GM10248 (cell line): ENCODE measurements at regions not wholly inside any gene's neighbourhood (a gene's known extent, or its start where the extent isn't known, plus 50 kb on each side); places are given as distances from the start of the nearest gene placed in this dataset.

ENCODE experiments used
- CTCF ChIA-PET: fragments of 300-600 bp; sonication (Branson Sonifier 250); formaldehyde crosslinking; extraction: SDS; loops from one replicate; lab custom pipeline; 2021; ENCODE audit warnings: antibody characterized with exemption; lab: Yijun Ruan, JAX
- POLR2A ChIA-PET: fragments of 350-650 bp; sonication (Branson Sonifier 250); formaldehyde crosslinking; extraction: SDS; loops from one replicate; lab custom pipeline; 2020; ENCODE audit warnings: antibody characterized with exemption; lab: Yijun Ruan, JAX
- DNase-seq: peaks from one replicate; pipeline ENCODE4 v3.0.0; 2012; ENCODE audit errors: extremely low spot score
- TF ChIP-seq, protein P1 (sequence below): IDR thresholded peaks from 2 replicates; pipeline ENCODE4 v1.5.1; 2012; ENCODE audit warnings: mild to moderate bottlenecking, low read depth; ENCODE audit errors: extremely low read depth, missing control alignments, control extremely low read depth

DNA sequence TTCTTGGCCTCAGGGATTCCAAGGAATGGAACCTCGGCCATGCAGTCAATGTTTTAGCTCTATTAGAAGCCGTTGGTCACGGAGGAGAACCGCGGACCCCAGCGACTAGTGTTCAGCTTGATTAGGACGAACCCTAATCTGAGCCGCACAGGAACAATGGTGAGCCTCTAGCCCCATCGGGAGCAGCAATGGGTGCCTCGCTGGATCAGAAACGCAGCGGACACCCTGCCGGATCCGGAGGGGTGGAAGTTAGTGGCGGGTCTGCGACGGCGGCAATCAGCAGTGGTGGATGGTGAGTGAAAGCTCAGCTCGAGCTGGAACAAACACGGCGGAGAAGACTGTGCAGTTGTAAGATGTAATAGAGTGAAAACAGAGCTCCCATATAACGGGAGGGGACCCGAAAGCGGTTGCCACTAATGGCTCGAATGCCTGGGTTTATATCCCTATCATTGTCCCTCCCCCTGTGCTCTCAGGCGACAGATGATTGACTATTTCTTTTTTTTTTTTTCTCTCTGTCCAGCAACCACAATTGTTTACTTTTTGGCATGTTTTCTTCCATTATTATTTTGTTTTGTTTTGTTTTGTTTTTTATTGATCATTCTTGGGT, 127.7 kb downstream of the ZNF664 start:
- DNase-seq, result no peak
- ChIA-PET CTCF (no interaction called here), POLR2A (no interaction called here)
- TF ChIP-seq, protein P1, sequence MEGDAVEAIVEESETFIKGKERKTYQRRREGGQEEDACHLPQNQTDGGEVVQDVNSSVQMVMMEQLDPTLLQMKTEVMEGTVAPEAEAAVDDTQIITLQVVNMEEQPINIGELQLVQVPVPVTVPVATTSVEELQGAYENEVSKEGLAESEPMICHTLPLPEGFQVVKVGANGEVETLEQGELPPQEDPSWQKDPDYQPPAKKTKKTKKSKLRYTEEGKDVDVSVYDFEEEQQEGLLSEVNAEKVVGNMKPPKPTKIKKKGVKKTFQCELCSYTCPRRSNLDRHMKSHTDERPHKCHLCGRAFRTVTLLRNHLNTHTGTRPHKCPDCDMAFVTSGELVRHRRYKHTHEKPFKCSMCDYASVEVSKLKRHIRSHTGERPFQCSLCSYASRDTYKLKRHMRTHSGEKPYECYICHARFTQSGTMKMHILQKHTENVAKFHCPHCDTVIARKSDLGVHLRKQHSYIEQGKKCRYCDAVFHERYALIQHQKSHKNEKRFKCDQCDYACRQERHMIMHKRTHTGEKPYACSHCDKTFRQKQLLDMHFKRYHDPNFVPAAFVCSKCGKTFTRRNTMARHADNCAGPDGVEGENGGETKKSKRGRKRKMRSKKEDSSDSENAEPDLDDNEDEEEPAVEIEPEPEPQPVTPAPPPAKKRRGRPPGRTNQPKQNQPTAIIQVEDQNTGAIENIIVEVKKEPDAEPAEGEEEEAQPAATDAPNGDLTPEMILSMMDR, result no peak

DNA sequence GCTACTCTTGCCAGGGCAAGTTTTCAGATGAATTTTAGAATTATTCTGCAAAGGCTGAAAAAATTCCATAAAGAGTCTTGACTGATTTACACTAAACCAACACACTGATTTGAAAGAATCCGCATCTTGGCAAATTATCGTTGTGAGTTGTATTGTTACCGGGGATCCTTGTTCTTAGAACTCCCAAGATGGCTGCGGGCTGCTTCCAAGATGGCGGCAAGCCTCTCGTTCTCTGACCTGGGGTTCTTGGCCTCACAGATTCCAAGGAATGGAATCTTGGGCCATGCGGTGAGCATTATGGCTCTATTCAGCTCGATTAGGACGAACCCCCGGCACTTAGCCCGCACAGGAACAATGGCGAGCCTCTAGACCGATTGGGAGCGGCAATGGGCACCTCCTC, 132.5 kb downstream of the ZNF664 start:
- DNase-seq, result no peak
- POLR2A ChIA-PET, result no interaction called here
- TF ChIP-seq, protein P1, result no peak
- CTCF ChIA-PET, result no interaction called here

DNA sequence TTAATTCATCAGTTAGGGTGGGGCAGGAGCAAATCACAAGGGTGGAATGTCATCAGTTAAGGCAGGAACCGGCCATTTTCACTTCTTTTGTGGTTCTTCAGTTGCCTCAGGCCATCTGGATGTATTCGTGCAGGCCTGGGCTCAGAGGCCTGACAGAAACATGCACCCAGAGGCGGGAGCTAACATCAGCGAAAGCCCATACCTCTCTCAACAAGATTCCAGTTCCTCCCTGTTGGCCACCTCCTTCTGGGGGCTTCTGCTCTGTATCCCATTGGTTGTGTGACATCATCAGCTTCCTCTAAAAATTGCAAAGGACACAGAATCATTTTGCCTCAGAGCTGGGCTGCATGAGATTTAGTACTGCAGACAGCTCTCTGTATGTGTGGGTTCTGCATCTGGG, 134.3 kb downstream of the ZNF664 start:
- ChIA-PET POLR2A (no interaction called here), CTCF (interaction anchor here (2.2 kb wide), 1 partner anchor 12 kb away, joined by 5 read pairs; no protein-coding TSS in a partner anchor)
- no peak for DNase-seq
- TF ChIP-seq, protein P1, result no peak

DNA sequence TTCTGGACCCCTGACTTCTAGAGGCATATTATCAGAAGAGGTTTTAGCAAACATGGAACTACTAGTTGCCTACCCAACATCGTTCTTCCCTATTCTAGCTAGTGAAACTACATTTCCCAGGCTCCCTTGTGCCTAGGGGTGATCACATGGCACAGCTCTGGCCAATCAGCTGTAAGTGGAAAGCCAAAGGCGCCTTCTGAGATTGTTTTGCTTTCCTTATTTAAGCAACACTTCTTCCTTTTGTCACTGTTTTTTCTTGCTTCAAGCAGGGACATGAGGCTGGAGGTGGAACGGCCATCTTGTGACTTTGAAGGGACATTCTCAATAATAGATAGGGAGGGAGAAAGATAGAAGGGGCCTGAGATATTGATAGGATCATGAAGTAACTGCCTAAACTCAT, 136.7 kb downstream of the ZNF664 start:
- DNase-seq, result peak; percentile 40
- ChIA-PET POLR2A (no interaction called here), CTCF (no interaction called here)
- TF ChIP-seq, protein P1, result no peak

DNA sequence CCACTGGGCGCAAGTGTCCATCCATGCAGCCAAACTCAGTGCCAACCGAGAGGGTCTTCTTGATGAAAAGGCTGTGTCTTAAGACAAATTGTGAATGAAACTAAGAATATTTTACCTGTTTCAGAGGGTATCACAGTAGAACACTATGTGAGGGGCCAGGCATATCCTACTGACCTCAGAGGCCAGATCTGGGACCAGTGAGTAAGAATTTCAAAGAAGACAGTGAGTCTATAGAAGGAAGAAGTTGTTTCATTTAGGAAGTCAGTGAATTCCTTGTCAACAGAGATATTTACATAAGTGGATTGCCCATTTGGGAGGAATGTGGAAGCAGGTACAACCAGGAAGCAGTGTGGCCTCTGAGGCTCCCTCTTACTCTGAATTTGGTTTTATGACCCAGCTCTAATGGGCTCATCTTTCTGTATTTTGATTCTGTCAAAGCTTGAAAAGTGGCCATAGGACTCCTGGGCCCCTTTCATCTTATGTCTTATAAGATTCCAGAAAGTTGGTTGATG, 137.4 kb downstream of the ZNF664 start:
- ChIA-PET POLR2A (no interaction called here), CTCF (no interaction called here)
- TF ChIP-seq, protein P1, result no peak
- DNase-seq, result no peak

DNA sequence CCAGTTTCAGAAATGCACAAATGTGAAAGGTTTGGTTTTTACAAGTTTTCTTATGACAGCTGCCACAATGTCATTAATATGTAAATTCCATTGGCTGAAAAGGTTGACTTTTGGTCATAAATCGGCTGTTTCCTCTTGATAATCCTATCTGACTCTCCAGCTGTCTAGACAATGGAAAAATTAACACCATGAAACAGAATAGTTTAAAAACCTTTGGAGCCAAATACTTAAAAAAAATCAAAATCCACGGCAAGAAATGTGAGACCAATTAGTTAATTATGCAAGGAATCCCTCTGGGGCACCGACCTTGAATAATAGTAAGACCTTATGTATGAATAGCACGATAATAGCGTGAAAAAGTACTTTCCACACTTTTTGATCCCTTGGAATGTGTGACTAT, 138.0 kb downstream of the ZNF664 start:
- CTCF ChIA-PET, result no interaction called here
- TF ChIP-seq, protein P1, result no peak
- no peak for DNase-seq
- POLR2A ChIA-PET, result no interaction called here
